ENCODE measurements at regions not wholly inside any gene's neighbourhood (a gene's known extent, or its start where the extent isn't known, plus 50 kb on each side); places are given as distances from the start of the nearest gene placed in this dataset.

DNA sequence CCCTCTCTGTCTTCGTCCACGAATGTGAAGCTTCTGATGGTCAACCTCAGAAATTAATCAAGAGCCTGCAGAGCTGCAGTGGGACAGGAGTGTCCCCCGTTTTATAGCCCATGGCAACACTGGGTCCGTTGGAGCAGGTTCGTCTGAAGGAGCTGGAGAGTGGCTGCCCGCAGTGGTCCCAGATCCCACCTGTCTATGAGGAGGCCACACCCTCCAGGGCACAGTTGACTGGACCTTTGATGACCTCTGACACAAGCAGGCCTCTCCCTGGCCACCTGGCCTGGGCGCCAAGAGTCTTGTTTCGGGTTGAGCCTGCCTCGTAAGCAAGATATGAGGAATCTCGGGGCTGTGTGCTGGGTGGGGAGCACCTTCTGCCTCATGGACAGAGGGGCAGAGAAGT, 100.7 kb upstream of the SFSWAP start:
- TF ChIP-seq, protein P1, sequence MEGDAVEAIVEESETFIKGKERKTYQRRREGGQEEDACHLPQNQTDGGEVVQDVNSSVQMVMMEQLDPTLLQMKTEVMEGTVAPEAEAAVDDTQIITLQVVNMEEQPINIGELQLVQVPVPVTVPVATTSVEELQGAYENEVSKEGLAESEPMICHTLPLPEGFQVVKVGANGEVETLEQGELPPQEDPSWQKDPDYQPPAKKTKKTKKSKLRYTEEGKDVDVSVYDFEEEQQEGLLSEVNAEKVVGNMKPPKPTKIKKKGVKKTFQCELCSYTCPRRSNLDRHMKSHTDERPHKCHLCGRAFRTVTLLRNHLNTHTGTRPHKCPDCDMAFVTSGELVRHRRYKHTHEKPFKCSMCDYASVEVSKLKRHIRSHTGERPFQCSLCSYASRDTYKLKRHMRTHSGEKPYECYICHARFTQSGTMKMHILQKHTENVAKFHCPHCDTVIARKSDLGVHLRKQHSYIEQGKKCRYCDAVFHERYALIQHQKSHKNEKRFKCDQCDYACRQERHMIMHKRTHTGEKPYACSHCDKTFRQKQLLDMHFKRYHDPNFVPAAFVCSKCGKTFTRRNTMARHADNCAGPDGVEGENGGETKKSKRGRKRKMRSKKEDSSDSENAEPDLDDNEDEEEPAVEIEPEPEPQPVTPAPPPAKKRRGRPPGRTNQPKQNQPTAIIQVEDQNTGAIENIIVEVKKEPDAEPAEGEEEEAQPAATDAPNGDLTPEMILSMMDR (IDR thresholded peaks at IDR 0.05) = no peak
- TF ChIP-seq POLR2A (IDR thresholded peaks at IDR 0.05) = no peak
